Neural crest cell (in vitro differentiated cells): ENCODE measurements at regions not wholly inside any gene's neighbourhood (a gene's known extent, or its start where the extent isn't known, plus 50 kb on each side); places are given as distances from the start of the nearest gene placed in this dataset.

Source experiments
- DNase-seq: peaks from one replicate; pipeline ENCODE4 v3.0.0; 2021; ENCODE audit warnings: low read depth, mixed read lengths, low spot score
- H3K27ac Mint-ChIP-seq: one replicate; pipeline ENCODE4 v1.8.0; 2021; ENCODE audit warnings: mild to moderate bottlenecking, mixed read lengths; ENCODE audit not compliant: unreplicated experiment
- H3K27me3 Mint-ChIP-seq: 2 replicates; pipeline ENCODE4 v1.8.0; 2021; ENCODE audit warnings: low read depth, mild to moderate bottlenecking, mixed read lengths
- H3K36me3 Mint-ChIP-seq: 2 replicates; pipeline ENCODE4 v1.8.0; 2021; ENCODE audit warnings: low read depth, mild to moderate bottlenecking, mixed read lengths
- H3K4me1 Mint-ChIP-seq: 2 replicates; pipeline ENCODE4 v1.8.0; 2021; ENCODE audit warnings: mixed read lengths
- H3K4me3 Mint-ChIP-seq: one replicate; pipeline ENCODE4 v1.8.0; 2021; ENCODE audit warnings: mild to moderate bottlenecking, mixed read lengths
- H3K9me3 Mint-ChIP-seq: 2 replicates; pipeline ENCODE4 v1.8.0; 2021; ENCODE audit warnings: mixed read lengths
- CTCF ChIP-seq: fragments of 200-600 bp; sonication (generic); conservative IDR thresholded peaks from 2 replicates; pipeline ENCODE4 v1.5.0; 2021; ENCODE audit warnings: antibody characterized with exemption, mild to moderate bottlenecking

GRCh38 chr2:188145885-188146284, 145.8 kb upstream of the GULP1 start:
- DNase-seq = no peak
- no peaks in the 10 kb centered on the region for H3K4me1 Mint-ChIP-seq
- H3K9me3 Mint-ChIP-seq = no peaks in the 10 kb centered on the region
- TF ChIP-seq CTCF = no peak
- H3K27me3 Mint-ChIP-seq = no peaks in the 10 kb centered on the region
- H3K27ac Mint-ChIP-seq = no peak overlapping the region
- no peaks in the 10 kb centered on the region for H3K36me3 Mint-ChIP-seq
- H3K4me3 Mint-ChIP-seq = no peak overlapping the region

GRCh38 chr2:188146888-188147287, 144.8 kb upstream of the GULP1 start:
- Mint-ChIP-seq H3K4me3 (no peak overlapping the region), H3K27me3 (no peaks in the 10 kb centered on the region), H3K36me3 (no peaks in the 10 kb centered on the region), H3K4me1 (no peaks in the 10 kb centered on the region), H3K9me3 (no peaks in the 10 kb centered on the region), H3K27ac (no peak overlapping the region)
- no peak for DNase-seq
- no peak for TF ChIP-seq CTCF

GRCh38 chr2:188151670-188152069, 140.0 kb upstream of the GULP1 start:
- Mint-ChIP-seq H3K27me3 (no peaks in the 10 kb centered on the region), H3K9me3 (no peaks in the 10 kb centered on the region), H3K27ac (no peak overlapping the region), H3K36me3 (no peaks in the 10 kb centered on the region), H3K4me3 (no peak overlapping the region), H3K4me1 (no peaks in the 10 kb centered on the region)
- no peak for DNase-seq
- no peak for TF ChIP-seq CTCF

- H3K27me3 Mint-ChIP-seq = no peaks in the 10 kb centered on the region
- H3K9me3 Mint-ChIP-seq = no peaks in the 10 kb centered on the region
Measured at GRCh38 chr2:188158337-188159100, 133.2 kb upstream of the GULP1 start.

GRCh38 chr2:188159484-188159883, 132.2 kb upstream of the GULP1 start:
- DNase-seq = no peak
- no peak overlapping the region for H3K4me3 Mint-ChIP-seq
- no peaks in the 10 kb centered on the region for H3K36me3 Mint-ChIP-seq
- H3K27ac Mint-ChIP-seq = no peak overlapping the region
- TF ChIP-seq CTCF = no peak
- no peaks in the 10 kb centered on the region for H3K9me3 Mint-ChIP-seq
- no peaks in the 10 kb centered on the region for H3K27me3 Mint-ChIP-seq
- no peaks in the 10 kb centered on the region for H3K4me1 Mint-ChIP-seq

More at GRCh38 chr2:188158337-188159100, 133.2 kb upstream of the GULP1 start:
- H3K4me3 Mint-ChIP-seq = no peak overlapping the region
- no peak for DNase-seq
- no peaks in the 10 kb centered on the region for H3K36me3 Mint-ChIP-seq
- H3K27ac Mint-ChIP-seq = no peak overlapping the region
- H3K4me1 Mint-ChIP-seq = no peaks in the 10 kb centered on the region
- TF ChIP-seq CTCF = no peak
